H9 (cell line): ENCODE measurements at regions not wholly inside any gene's neighbourhood (a gene's known extent, or its start where the extent isn't known, plus 50 kb on each side); places are given as distances from the start of the nearest gene placed in this dataset.

ENCODE experiments used
- DNase-seq: peaks from one replicate; pipeline ENCODE4 v3.0.0-alpha.2; 2017
- H2AFZ ChIP-seq: one replicate; pipeline ENCODE4 v1.6.1; 2013; ENCODE audit warnings: mild to moderate bottlenecking, low read length, control low read depth, moderate library complexity
- H2AK5ac ChIP-seq: 2 replicates; pipeline ENCODE4 v1.6.1; 2013; ENCODE audit warnings: low read length, control low read depth, mixed read lengths; ENCODE audit not compliant: insufficient read length
- H2BK120ac ChIP-seq: one replicate; pipeline ENCODE4 v1.6.1; 2013; ENCODE audit warnings: low read depth, mild to moderate bottlenecking, low read length, control low read depth, inconsistent platforms; ENCODE audit not compliant: poor library complexity, severe bottlenecking
- H2BK12ac ChIP-seq: 2 replicates; pipeline ENCODE4 v1.6.1; 2013; ENCODE audit warnings: low read length, control low read depth, mixed read lengths, low read depth; ENCODE audit not compliant: insufficient read length
- H2BK15ac ChIP-seq: 2 replicates; pipeline ENCODE4 v1.6.1; 2013; ENCODE audit warnings: low read depth, low read length, control low read depth
- H2BK20ac ChIP-seq: one replicate; pipeline ENCODE4 v1.6.1; 2013; ENCODE audit warnings: low read depth, mild to moderate bottlenecking, low read length, control low read depth, inconsistent platforms; ENCODE audit not compliant: poor library complexity, severe bottlenecking
- H2BK5ac ChIP-seq: 2 replicates; pipeline ENCODE4 v1.6.1; 2013; ENCODE audit warnings: low read length, control low read depth, mixed read lengths; ENCODE audit not compliant: insufficient read length
- H3K14ac ChIP-seq: 2 replicates; pipeline ENCODE4 v1.6.1; 2013; ENCODE audit warnings: low read length, control low read depth; ENCODE audit not compliant: insufficient read depth
- H3K18ac ChIP-seq: 2 replicates; pipeline ENCODE4 v1.6.1; 2013; ENCODE audit warnings: low read depth, mild to moderate bottlenecking, mixed read lengths, low read length, control low read depth; ENCODE audit not compliant: insufficient read length
- H3K23ac ChIP-seq: 2 replicates; pipeline ENCODE4 v1.6.1; 2013; ENCODE audit warnings: low read length, control low read depth, mixed read lengths, low read depth; ENCODE audit not compliant: insufficient read length
- H3K23me2 ChIP-seq: 2 replicates; pipeline ENCODE4 v1.6.1; 2013; ENCODE audit warnings: low read depth, mild to moderate bottlenecking, mixed read lengths, low read length, control low read depth; ENCODE audit not compliant: insufficient read length, poor library complexity, severe bottlenecking
- H3K27ac ChIP-seq: 2 replicates; pipeline ENCODE4 v1.5.1; 2013; ENCODE audit warnings: low read length, control low read depth, mixed read lengths, low read depth; ENCODE audit not compliant: insufficient read length
- H3K27me3 ChIP-seq: 2 replicates; pipeline ENCODE4 v1.6.1; 2013; ENCODE audit warnings: low read length, control low read depth, inconsistent platforms; ENCODE audit not compliant: insufficient read depth
- H3K4ac ChIP-seq: 2 replicates; pipeline ENCODE4 v1.6.1; 2013; ENCODE audit warnings: low read depth, mild to moderate bottlenecking, control low read depth, inconsistent platforms, low read length, moderate library complexity
- H3K4me1 ChIP-seq: 2 replicates; pipeline ENCODE4 v1.6.1; 2013; ENCODE audit warnings: low read length, control low read depth, inconsistent platforms; ENCODE audit not compliant: insufficient read depth
- H3K4me2 ChIP-seq: 2 replicates; pipeline ENCODE4 v1.6.1; 2013; ENCODE audit warnings: low read length, control low read depth, mixed read lengths; ENCODE audit not compliant: insufficient read length, insufficient read depth
- H3K56ac ChIP-seq: 2 replicates; pipeline ENCODE4 v1.6.1; 2013; ENCODE audit warnings: low read depth, mild to moderate bottlenecking, mixed read lengths, low read length, control low read depth; ENCODE audit not compliant: insufficient read length
- H3K79me1 ChIP-seq: 2 replicates; pipeline ENCODE4 v1.6.1; 2013; ENCODE audit warnings: low read depth, mild to moderate bottlenecking, moderate library complexity, low read length, control low read depth, inconsistent platforms; ENCODE audit not compliant: insufficient read depth, poor library complexity, severe bottlenecking
- H3K79me2 ChIP-seq: 2 replicates; pipeline ENCODE4 v1.6.1; 2013; ENCODE audit warnings: low read length, control low read depth, inconsistent platforms; ENCODE audit not compliant: insufficient read depth
- H3K9ac ChIP-seq: 2 replicates; pipeline ENCODE4 v1.6.1; 2013; ENCODE audit warnings: low read length, control low read depth, mixed read lengths; ENCODE audit not compliant: insufficient read length; ENCODE audit errors: extremely low read depth
- H3K9me3 ChIP-seq: one replicate; pipeline ENCODE4 v1.6.1; 2013; ENCODE audit warnings: low read depth, low read length, inconsistent platforms; ENCODE audit not compliant: control insufficient read depth
- H3T11ph ChIP-seq: one replicate; pipeline ENCODE4 v1.6.1; 2013; ENCODE audit warnings: mild to moderate bottlenecking, low read length, control low read depth, inconsistent platforms
- H4K20me1 ChIP-seq: one replicate; pipeline ENCODE4 v1.6.1; 2013; ENCODE audit not compliant: control insufficient read depth, insufficient read length, insufficient read depth
- H4K5ac ChIP-seq: 2 replicates; pipeline ENCODE4 v1.6.1; 2013; ENCODE audit warnings: low read depth, mild to moderate bottlenecking, mixed read lengths, low read length, control low read depth; ENCODE audit not compliant: insufficient read length
- H4K8ac ChIP-seq: replicated peaks from 2 replicates; pipeline ENCODE4 v1.6.1; 2013; ENCODE audit warnings: low read length, control low read depth, mixed read lengths, low read depth; ENCODE audit not compliant: insufficient read length
- H4K91ac ChIP-seq: 2 replicates; pipeline ENCODE4 v1.6.1; 2013; ENCODE audit warnings: low read depth, mild to moderate bottlenecking, moderate library complexity, mixed read lengths, low read length, control low read depth; ENCODE audit not compliant: insufficient read length
- H3K27ac Mint-ChIP-seq, 3 experiments: 2 replicates in 2 of 3; 3 replicates in 1 of 3; pipeline ENCODE4 v1.8.0; 2020 to 2021; ENCODE audit warnings: mixed read lengths in 3 of 3, mild to moderate bottlenecking in 1 of 3, moderate library complexity in 1 of 3
- H3K27me3 Mint-ChIP-seq: 2 replicates; pipeline ENCODE4 v1.8.0; 2021; ENCODE audit warnings: low read depth, mild to moderate bottlenecking, moderate library complexity, mixed read lengths
- H3K36me3 Mint-ChIP-seq, 3 experiments: 2 replicates in 2 of 3; 3 replicates in 1 of 3; pipeline ENCODE4 v1.8.0; 2020 to 2021; ENCODE audit warnings: low read depth in 3 of 3, mixed read lengths in 3 of 3; ENCODE audit not compliant: insufficient read depth in 1 of 3
- H3K4me1 Mint-ChIP-seq, 2 experiments: 2 replicates each; pipeline ENCODE4 v1.8.0; 2020; ENCODE audit warnings: mixed read lengths in 2 of 2
- H3K4me3 Mint-ChIP-seq, 2 experiments: 2 replicates in 1 of 2; 3 replicates in 1 of 2; pipeline ENCODE4 v1.8.0; 2020 to 2021; ENCODE audit warnings: mild to moderate bottlenecking in 2 of 2, mixed read lengths in 2 of 2, moderate library complexity in 1 of 2
- H3K9me3 Mint-ChIP-seq, 2 experiments: 2 replicates in 1 of 2; 3 replicates in 1 of 2; pipeline ENCODE4 v1.8.0; 2020; ENCODE audit warnings: mild to moderate bottlenecking in 2 of 2, mixed read lengths in 2 of 2, moderate library complexity in 1 of 2
- WGBS: extraction: QIAGEN DNeasy Blood & Tissue Kit; methylation state at CpG from one replicate; pipeline ENCODE4 v1.1.7; 2013; ENCODE audit warnings: missing lambda C conversion rate, low lambda C conversion rate, mixed read lengths; ENCODE audit not compliant: insufficient read length; ENCODE audit errors: extremely low coverage; 5-methylcytosine and 5-hydroxymethylcytosine counted together
- TF ChIP-seq, protein P1 (sequence below): fragments of 200-600 bp; sonication (generic); conservative IDR thresholded peaks from 3 replicates; pipeline ENCODE4 v1.8.0; 2021; ENCODE audit warnings: antibody characterized with exemption, mild to moderate bottlenecking

DNA sequence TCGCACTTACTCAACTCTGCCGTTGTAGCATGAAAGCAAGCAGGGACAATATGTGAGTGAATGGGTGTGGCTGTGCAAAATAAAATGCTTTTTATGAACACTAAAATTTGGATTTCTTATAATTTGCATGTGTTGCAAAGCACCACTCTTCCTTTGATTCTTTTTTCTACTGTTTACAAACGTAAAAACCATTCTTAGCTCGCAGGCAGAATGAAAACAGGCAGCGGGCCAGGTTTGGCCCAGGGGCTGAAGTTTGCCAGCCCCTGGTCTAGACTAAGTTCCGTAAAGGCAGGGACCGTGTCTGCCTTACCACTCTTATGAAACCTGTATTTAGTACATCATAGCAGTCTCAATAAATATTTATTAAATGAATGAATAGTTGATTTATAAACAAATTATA lies 83.7 kb upstream of the SPATS2L start:
- no peak overlapping the region for H3K18ac ChIP-seq
- H2BK15ac ChIP-seq, result no peak overlapping the region
- Mint-ChIP-seq H3K4me3 (no peak overlapping the region), H3K27ac (no peak overlapping the region), H3K4me1 (peaks cover 18 to 22% of the 10 kb centered on the region in 2 experiments), H3K36me3 (peaks cover 0 to 2% (median 0%) of the 10 kb centered on the region in 3 experiments; a peak in 1 of 7 replicates), H3K9me3 (no peaks in the 10 kb centered on the region; a peak in 2 of 5 replicates), H3K27me3 (peaks cover 2% of the 10 kb centered on the region; the same call in 1 of the 2 replicates)
- no peak for DNase-seq
- H4K8ac ChIP-seq, result no peak overlapping the region
- H3K23ac ChIP-seq, result no peak overlapping the region
- H3K23me2 ChIP-seq, result no peaks in the 10 kb centered on the region
- H3K56ac ChIP-seq, result no peak overlapping the region
- H3K79me2 ChIP-seq, result no peaks in the 10 kb centered on the region
- WGBS, result no CpG with 5 or more reads among the region's 7 CpGs
- no peaks in the 10 kb centered on the region for H3K79me1 ChIP-seq
- H2AK5ac ChIP-seq, result no peak overlapping the region
- H3T11ph ChIP-seq, result no peak overlapping the region
- H2BK20ac ChIP-seq, result no peak overlapping the region
- peaks cover 4% of the 10 kb centered on the region; the same call in 1 of the 2 replicates for H3K4me1 ChIP-seq
- no peak overlapping the region for H4K5ac ChIP-seq
- H3K4ac ChIP-seq, result no peak overlapping the region
- H3K14ac ChIP-seq, result no peak overlapping the region
- no peaks in the 10 kb centered on the region for H3K9me3 ChIP-seq
- no peaks in the 10 kb centered on the region for H3K27me3 ChIP-seq
- H4K20me1 ChIP-seq, result no peaks in the 10 kb centered on the region
- H3K27ac ChIP-seq, result no peak overlapping the region
- no peak overlapping the region for H4K91ac ChIP-seq
- H2BK120ac ChIP-seq, result no peak overlapping the region
- TF ChIP-seq, protein P1, sequence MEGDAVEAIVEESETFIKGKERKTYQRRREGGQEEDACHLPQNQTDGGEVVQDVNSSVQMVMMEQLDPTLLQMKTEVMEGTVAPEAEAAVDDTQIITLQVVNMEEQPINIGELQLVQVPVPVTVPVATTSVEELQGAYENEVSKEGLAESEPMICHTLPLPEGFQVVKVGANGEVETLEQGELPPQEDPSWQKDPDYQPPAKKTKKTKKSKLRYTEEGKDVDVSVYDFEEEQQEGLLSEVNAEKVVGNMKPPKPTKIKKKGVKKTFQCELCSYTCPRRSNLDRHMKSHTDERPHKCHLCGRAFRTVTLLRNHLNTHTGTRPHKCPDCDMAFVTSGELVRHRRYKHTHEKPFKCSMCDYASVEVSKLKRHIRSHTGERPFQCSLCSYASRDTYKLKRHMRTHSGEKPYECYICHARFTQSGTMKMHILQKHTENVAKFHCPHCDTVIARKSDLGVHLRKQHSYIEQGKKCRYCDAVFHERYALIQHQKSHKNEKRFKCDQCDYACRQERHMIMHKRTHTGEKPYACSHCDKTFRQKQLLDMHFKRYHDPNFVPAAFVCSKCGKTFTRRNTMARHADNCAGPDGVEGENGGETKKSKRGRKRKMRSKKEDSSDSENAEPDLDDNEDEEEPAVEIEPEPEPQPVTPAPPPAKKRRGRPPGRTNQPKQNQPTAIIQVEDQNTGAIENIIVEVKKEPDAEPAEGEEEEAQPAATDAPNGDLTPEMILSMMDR, result no peak
- no peak overlapping the region for H3K4me2 ChIP-seq
- H2AFZ ChIP-seq, result no peak overlapping the region
- no peak overlapping the region for H2BK12ac ChIP-seq
- H2BK5ac ChIP-seq, result no peak overlapping the region
- H3K9ac ChIP-seq, result no peak overlapping the region
